Activated CD4-positive, alpha-beta T cell treated with anti-CD3 and anti-CD28 coated beads, Interleukin-2, amount 50 U/mL, for 24 hours (primary cell): ENCODE measurements at regions not wholly inside any gene's neighbourhood (a gene's known extent, or its start where the extent isn't known, plus 50 kb on each side); places are given as distances from the start of the nearest gene placed in this dataset.

ENCODE experiments used
- DNase-seq, 2 donors: peaks; one replicate each; pipeline ENCODE4 v3.0.0-alpha.2; 2020; ENCODE audit warnings: low read depth in 1 of 2, low spot score in 1 of 2

DNA sequence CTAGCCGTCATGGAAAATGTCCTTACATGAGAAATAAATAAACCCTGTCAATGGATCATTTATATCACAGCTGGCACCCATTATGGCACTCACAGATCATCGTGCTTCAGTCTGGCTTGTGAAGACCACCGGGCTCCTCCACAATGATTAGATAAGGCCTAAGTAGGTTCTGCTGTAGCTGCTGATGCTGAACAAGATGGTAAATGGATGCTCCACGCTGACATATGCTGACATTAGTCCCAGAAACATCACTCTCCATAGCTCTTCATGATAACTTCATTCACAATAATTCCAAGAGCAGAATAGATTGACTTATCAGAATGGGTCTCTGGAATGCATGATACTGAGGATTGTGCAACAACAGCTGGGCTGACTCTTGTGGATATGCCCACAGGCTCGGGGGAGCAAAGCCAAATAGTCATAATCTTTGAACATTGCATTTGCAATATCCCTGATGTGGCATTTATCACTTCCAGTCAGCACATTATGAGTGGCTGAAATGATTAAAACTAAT lies 63.8 kb upstream of the RXFP2 start:
- no peak for DNase-seq

DNA sequence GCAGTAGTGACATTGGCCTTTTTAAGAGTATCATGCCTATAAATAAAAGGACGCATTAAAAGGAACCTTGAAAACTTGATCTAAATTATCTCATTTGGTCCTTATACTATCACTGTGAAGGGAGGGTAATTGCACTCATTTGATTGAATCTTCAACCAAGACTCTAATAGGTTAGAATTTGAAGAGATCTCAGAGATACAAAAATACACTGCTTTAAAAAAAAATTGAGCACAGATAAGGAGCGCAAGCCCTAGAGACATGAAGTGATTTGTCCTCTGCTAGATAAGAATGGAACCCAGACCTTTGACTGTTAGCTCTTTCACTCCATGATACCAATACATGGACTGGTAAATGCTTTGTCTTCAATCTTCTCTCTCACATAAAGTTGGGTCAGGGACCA lies 58.2 kb upstream of the RXFP2 start:
- no peak for DNase-seq

DNA sequence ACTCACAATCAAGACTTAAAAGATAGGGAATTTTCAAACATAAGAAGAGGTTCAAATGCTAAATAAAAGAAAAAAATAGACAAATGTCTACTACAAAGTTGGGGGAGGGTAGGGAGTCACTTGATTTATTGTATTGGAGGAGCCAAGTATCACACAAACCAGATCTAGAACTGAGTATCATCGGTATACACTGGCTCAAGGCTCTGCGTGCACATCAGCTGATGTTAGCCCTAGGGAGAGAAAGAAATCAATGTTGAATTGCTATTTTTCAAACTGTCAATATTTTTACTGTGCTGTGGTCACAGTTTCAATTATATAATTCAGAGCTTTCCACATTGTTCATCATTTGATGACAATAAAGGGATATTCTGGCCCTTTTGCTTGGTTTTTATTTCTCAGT lies 54.9 kb upstream of the RXFP2 start:
- no peak for DNase-seq

DNA sequence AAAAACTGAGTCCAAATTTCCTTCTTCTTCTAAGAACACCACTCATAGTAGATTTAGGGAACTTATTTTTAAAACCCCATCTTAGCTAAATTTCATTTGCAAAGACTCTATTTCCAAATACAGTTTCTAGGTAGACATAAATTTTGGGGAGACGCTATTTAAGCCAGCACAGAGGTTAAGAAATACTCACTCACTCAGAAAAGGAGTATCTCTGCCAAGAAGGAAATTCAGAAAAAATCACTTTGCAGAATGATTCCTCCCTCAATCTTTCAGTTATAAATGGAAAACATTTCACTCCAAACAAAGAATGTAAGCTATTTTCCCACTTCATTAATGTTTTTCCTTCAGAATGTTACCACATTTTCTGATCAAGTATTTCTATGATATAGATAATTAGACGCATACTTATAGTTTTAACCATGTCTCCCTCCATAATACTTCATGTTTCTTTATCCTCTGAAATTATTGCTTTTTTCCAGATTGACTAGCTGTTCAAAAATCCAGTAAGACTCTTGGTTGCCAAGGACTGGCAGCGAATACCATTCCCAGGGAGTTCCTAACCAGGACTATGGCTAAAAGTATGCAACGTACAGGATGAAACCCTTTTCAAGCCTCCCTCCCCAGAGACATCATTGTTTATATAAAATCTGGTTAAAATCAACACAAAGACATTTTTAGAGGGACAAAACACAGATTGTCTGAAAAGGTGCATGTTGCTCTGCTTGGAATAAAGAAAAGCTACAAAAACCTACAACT lies 52.5 kb upstream of the RXFP2 start:
- DNase-seq: no peak
